Duodenal mucosa (tissue), 2 donors: ENCODE measurements at regions not wholly inside any gene's neighbourhood (a gene's known extent, or its start where the extent isn't known, plus 50 kb on each side); places are given as distances from the start of the nearest gene placed in this dataset.

Experiments used
- H3K27ac ChIP-seq: one replicate; pipeline ENCODE4 v1.7.0; 2013; ENCODE audit warnings: low read depth, low read length
- H3K27me3 ChIP-seq, 2 donors: one replicate each; pipeline ENCODE4 v1.7.0; 2013; ENCODE audit warnings: low read length in 2 of 2, control low read depth in 1 of 2; ENCODE audit not compliant: insufficient read depth in 2 of 2, control insufficient read depth in 1 of 2
- H3K36me3 ChIP-seq, 2 donors: one replicate each; pipeline ENCODE4 v1.7.0; 2013; ENCODE audit warnings: low read length in 2 of 2, control low read depth in 1 of 2; ENCODE audit not compliant: insufficient read depth in 2 of 2, control insufficient read depth in 1 of 2
- H3K4me1 ChIP-seq, 2 donors: one replicate each; pipeline ENCODE4 v1.7.0; 2013; ENCODE audit warnings: low read length in 2 of 2, control low read depth in 1 of 2; ENCODE audit not compliant: insufficient read depth in 2 of 2, control insufficient read depth in 1 of 2
- H3K4me3 ChIP-seq, 2 donors: one replicate each; pipeline ENCODE4 v1.7.0; 2013; ENCODE audit warnings: low read length in 2 of 2, low read depth in 1 of 2
- H3K9ac ChIP-seq, 2 donors: one replicate each; pipeline ENCODE4 v1.7.0; 2013; ENCODE audit warnings: low read length in 2 of 2, low read depth in 1 of 2
- H3K9me3 ChIP-seq, 2 donors: one replicate each; pipeline ENCODE4 v1.7.0; 2013; ENCODE audit warnings: low read length in 2 of 2, control low read depth in 1 of 2; ENCODE audit not compliant: control insufficient read depth in 1 of 2

GRCh38 chr2:128736689-128737545 lies 418.2 kb upstream of the HS6ST1 start:
- no peak overlapping the region for H3K27ac ChIP-seq
- H3K4me3 ChIP-seq: peak overlapping the region in 1 of 2 donors; percentile 48
- peaks cover 0 to 7% of the 10 kb centered on the region in 2 donors for H3K4me1 ChIP-seq
- H3K9ac ChIP-seq: no peak overlapping the region
- no peaks in the 10 kb centered on the region for H3K27me3 ChIP-seq
- no peaks in the 10 kb centered on the region for H3K36me3 ChIP-seq
- no peaks in the 10 kb centered on the region for H3K9me3 ChIP-seq

DNA sequence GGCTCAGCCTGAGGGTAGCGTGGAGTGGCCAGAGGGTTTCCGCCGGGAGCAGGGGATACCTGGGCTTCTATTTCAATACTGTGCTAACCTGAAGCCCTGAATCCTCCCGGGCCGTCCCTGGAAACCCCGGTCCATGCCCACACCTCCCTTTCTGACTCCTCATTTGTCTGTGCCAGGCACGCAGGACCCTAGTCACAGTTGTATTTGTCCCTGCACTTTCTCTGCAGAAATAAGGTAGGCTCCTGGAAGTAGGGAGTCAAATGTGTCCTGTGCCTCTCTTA lies 418.8 kb upstream of the HS6ST1 start:
- H3K27ac ChIP-seq: no peak overlapping the region
- no peaks in the 10 kb centered on the region for H3K27me3 ChIP-seq
- H3K9ac ChIP-seq: no peak overlapping the region
- peaks cover 0 to 7% of the 10 kb centered on the region in 2 donors for H3K4me1 ChIP-seq
- H3K36me3 ChIP-seq: no peaks in the 10 kb centered on the region
- H3K9me3 ChIP-seq: no peaks in the 10 kb centered on the region
- H3K4me3 ChIP-seq: no peak overlapping the region

DNA sequence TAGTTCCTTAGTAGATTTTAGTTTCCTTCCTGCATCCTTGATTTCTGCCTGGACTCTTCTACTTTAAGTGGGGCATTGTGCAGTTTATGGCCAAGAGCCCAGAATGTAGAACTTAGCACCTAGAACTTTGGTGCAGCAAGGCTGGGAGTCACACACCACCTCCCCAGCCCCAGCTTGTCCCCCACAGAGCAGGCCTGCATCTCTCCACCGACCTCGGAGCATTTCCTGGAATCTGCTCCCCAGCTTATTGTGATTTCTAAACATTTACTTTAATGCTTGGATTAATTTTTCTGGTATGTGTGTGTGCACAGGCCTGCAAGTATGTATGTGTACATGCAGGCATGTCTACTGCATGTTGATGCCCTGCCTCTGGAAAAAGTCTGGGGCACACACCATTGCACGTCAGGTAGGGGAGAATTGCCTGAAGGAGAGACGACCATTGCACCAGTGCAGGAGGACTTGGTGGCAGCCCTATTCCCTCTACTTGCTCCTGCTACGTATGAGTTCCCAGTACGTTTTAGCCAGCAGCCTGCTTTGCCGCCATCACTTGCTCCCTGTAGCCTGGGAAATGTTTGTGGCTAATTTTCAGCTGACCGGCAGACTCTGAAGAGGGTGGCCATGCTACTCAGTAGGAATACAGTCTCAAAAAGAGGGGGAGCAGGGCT lies 419.9 kb upstream of the HS6ST1 start:
- H3K27me3 ChIP-seq: no peaks in the 10 kb centered on the region
- no peaks in the 10 kb centered on the region for H3K9me3 ChIP-seq
- H3K9ac ChIP-seq: no peak overlapping the region
- H3K4me1 ChIP-seq: peaks cover 0 to 3% of the 10 kb centered on the region in 2 donors
- no peak overlapping the region for H3K27ac ChIP-seq
- no peaks in the 10 kb centered on the region for H3K36me3 ChIP-seq
- H3K4me3 ChIP-seq: no peak overlapping the region

- no peaks in the 10 kb centered on the region for H3K9me3 ChIP-seq
- no peak overlapping the region for H3K4me3 ChIP-seq
- H3K36me3 ChIP-seq: no peaks in the 10 kb centered on the region
- H3K4me1 ChIP-seq: no peaks in the 10 kb centered on the region
- no peak overlapping the region for H3K9ac ChIP-seq
- H3K27me3 ChIP-seq: no peaks in the 10 kb centered on the region
- no peak overlapping the region for H3K27ac ChIP-seq
Measured at GRCh38 chr2:128742467-128742866, 423.8 kb upstream of the HS6ST1 start.

GRCh38 chr2:128745946-128746345 lies 427.3 kb upstream of the HS6ST1 start:
- Histone ChIP-seq H3K4me3 (no peak overlapping the region), H3K27me3 (no peaks in the 10 kb centered on the region), H3K9ac (no peak overlapping the region), H3K27ac (no peak overlapping the region), H3K9me3 (no peaks in the 10 kb centered on the region), H3K4me1 (no peaks in the 10 kb centered on the region), H3K36me3 (no peaks in the 10 kb centered on the region)

DNA sequence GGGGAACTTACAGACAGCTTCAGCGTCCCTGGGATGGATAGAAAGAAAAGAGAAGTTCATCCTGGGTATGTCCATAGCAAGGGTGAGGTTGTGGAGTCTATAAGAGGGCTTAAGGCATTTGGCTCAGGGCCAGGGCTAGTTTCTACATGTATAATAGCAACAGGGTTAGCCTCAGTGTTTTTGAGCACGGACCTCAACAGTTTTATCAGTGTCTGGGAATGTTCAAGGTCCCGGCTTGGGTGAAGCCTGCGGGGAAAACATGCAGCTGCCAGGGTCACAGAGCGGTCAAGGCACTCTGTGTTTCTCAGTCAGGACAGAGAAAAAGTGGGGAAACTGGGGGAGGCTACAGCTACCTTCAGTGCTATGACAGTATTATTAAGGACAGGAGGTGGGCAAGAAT lies 427.7 kb upstream of the HS6ST1 start:
- H3K27me3 ChIP-seq: no peaks in the 10 kb centered on the region
- H3K4me3 ChIP-seq: no peak overlapping the region
- no peaks in the 10 kb centered on the region for H3K36me3 ChIP-seq
- no peak overlapping the region for H3K27ac ChIP-seq
- H3K4me1 ChIP-seq: no peaks in the 10 kb centered on the region
- no peak overlapping the region for H3K9ac ChIP-seq
- no peaks in the 10 kb centered on the region for H3K9me3 ChIP-seq

GRCh38 chr2:128748336-128748735 lies 429.7 kb upstream of the HS6ST1 start:
- Histone ChIP-seq H3K9me3 (no peaks in the 10 kb centered on the region), H3K4me3 (no peak overlapping the region), H3K36me3 (no peaks in the 10 kb centered on the region), H3K4me1 (no peaks in the 10 kb centered on the region), H3K27ac (no peak overlapping the region), H3K27me3 (no peaks in the 10 kb centered on the region), H3K9ac (no peak overlapping the region)

- Histone ChIP-seq H3K9me3 (no peaks in the 10 kb centered on the region), H3K9ac (no peak overlapping the region), H3K27ac (no peak overlapping the region), H3K36me3 (no peaks in the 10 kb centered on the region), H3K4me3 (no peak overlapping the region), H3K4me1 (no peaks in the 10 kb centered on the region), H3K27me3 (no peaks in the 10 kb centered on the region)
Measured at GRCh38 chr2:128748835-128749605, 430.4 kb upstream of the HS6ST1 start.

DNA sequence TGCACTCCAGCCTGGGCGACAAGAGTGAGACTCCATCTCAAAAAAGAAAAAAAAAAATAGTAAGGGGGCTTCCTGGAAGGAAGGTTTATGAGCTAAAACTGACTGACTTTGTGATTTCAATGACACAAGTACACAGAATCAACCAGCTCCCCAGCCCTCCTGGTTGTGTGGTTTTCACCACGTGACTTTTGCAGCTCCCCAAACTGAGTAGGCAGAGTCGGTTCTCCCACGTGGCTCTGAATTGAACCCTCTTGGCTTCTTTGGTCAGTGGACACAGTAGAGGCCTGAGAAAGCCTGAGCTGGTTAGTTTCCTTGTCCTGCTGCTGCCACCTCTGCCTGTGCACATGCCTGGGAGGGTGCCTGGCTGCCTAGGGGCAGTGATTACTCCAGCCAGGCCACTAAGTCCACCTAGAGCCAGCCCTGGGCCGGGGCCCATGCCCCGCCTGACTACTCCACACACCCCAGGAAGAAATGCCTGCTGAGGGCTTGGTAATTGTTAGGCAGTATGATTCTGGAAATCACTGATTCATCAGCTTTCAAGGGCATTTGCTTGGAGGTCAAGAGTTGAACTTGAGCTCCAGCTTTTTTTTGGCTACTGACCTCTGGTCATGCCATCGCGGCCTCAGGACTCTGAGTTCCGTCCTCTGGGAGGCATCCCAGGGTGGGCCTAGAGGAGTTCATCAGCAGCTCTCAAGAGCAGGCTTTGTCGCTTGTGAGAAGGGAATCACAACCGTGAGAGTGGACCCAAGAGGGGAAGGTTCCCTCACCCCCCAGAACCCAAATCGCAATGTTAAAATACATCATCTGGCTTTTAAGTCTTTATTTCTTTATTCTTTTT lies 431.9 kb upstream of the HS6ST1 start:
- H3K4me3 ChIP-seq: no peak overlapping the region
- no peak overlapping the region for H3K27ac ChIP-seq
- peaks cover 0 to 6% of the 10 kb centered on the region in 2 donors for H3K4me1 ChIP-seq

More for the DNA sequence above, 431.9 kb upstream of the HS6ST1 start:
- Histone ChIP-seq H3K36me3 (no peaks in the 10 kb centered on the region), H3K9me3 (no peaks in the 10 kb centered on the region), H3K27me3 (no peaks in the 10 kb centered on the region), H3K9ac (no peak overlapping the region)
